ENCODE measurements at regions not wholly inside any gene's neighbourhood (a gene's known extent, or its start where the extent isn't known, plus 50 kb on each side); places are given as distances from the start of the nearest gene placed in this dataset.
"Not testable (repeated sequence)": the region's sequence is repeated elsewhere in the genome, so short reads cannot be mapped to it uniquely, and the experiment has no call there.

DNA sequence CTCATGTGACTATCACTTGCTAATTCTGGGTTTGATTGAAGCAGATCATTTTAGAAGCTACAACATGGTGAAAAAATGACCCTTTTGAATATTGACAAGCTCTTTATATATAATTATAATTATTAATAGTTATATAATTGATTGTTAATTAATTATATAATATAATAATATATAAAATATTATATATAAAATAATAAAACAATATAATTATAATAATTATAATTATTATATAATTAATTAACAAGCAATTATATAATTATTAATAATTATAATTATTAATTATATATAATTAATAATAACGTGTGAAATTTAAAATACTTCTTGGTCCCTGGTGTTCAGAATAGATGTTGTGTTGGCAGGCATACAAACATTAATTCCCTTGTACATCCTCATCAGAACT is 404.1 kb upstream of the CDH19 start:
- DNase-seq (ENCODE audit: low spot score): no peak

DNA sequence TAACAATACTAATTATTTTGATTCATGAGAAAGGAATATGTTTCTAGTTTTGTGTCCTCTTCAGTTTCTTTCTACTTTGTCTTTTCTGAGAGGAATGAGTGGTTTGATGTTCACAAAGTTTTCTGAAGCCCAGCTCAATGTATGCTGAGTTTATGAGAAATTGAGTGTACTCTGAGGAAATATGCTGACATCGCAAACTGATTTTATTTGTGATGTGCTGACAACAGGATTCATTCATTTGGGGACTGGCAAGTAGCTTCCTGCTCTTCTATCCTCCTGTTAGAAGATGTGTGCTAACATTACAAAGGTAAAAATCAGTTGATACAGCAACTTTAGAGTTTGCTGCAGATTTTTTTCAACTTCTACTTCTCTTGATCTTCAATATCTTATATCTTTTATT is 403.2 kb upstream of the CDH19 start:
- DNase-seq (ENCODE audit: low spot score): no peak

DNA sequence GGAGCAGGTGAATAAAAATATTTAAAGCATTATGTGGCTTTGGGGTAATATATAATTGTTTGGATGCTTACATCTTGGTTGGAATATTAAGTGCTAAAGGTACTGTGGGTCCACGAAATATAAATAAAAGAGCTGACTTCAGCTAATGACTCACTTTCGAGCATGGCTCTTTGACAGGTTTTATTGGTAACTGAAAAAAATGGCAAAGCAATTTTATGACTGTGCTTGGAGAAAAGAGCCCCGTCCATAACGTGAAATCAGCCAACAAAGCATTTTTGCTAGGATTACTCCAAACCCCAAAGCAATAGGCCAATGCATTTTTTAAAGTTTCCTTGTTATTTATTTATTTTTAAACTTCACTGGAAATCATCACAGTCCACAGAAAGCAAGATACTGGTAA is 397.2 kb upstream of the CDH19 start:
- no peak for DNase-seq (ENCODE audit: low spot score)

GRCh38 chr18:66999003-66999402 is 395.1 kb upstream of the CDH19 start:
- no peak for DNase-seq (ENCODE audit: low spot score)

DNA sequence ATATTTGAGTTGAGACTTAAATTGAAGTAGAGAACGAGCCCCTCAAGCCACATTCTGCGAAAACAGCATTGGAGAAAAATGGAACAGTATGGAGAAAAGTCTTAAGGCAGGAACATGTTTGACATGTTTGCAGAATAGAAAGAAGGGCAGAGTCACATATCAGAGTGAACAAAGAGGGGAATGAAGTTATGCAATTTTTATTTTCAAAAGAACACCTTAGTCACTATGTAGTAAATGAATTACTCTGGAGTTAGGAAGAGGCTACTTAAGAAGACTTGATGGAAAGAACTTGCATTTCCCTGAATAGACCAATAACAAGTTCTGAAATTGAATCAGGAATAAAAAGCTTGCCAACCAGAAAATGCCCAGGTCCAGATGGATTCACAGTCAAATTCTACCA is 391.4 kb upstream of the CDH19 start:
- DNase-seq (ENCODE audit: low spot score): no peak

DNA sequence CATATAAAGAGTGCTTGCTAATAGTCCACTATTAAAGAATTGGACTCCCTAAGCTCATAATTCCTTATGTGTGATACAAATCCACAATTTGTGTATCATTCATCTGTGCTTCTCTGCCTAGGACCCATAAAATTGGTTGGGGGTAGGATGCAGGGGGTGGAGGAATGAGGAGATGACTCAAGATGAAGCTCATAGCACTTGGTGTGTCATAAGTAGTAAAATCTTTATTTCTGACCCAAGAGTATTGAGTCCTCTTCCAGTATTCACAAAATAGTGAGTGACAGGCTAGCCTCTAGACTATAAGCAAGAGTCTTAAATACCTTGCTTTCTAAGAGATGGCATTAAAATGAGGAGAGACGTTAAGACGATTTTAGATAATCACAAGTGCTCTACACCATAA is 390.9 kb upstream of the CDH19 start:
- DNase-seq (ENCODE audit: low spot score): no peak

GRCh38 chr18:66993492-66993891 is 389.6 kb upstream of the CDH19 start:
- DNase-seq (ENCODE audit: low spot score): no peak

DNA sequence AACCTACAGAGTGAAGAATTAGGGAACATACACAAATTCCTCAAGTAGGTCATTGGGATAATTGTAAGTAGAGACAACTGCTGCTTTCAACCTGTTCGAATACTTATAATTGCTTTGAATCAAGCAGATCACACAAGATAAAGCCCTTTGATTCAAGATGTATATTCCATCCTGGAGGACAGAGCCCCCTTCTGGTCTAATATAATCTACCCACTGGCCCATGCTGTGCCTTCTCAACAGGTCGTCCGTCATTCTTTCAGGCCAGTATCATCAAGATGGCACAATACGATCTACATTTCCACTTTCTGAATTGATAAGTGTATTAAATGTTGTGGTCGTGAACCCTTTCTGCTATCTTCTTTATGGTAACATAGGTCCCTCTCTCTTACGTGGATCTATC is 387.0 kb upstream of the CDH19 start:
- DNase-seq (ENCODE audit: low spot score): no peak

DNA sequence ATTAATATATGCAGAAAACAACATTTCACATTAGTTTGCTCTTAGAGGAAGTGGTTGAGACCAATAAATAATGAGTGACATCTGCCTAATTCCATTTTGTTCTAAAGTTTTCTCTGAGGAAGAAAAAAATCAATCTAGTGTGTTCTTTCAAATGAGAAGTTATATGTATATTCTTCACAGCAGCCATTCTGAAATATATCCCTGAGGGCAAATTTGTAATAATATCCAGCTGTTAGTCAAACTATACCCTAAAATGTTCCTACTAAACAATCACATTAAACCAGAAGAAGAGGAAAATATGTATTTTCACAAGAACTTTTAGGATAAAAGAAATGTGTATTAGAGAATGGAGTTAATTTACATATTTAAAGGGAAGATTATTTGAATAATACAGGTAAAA is 375.1 kb upstream of the CDH19 start:
- DNase-seq (ENCODE audit: low spot score): no peak

DNA sequence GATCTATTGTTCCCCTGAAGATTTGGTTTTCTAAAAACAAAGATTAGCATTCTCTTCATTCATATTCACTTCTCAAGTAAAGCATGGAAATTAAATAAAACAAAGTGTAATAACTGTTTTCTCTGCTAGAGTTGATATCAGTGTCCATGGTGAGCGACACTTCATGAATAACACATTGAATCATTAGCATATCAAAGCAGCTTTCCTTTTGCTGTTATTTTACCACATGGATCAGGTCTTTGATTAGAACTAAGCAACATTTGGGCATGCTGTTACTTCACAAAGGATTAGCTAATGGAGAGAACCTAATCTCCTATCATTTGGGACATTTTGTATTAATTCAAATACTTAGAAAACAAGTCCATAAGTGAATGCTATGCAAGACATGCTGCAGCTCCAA is 368.8 kb upstream of the CDH19 start:
- no peak for DNase-seq (ENCODE audit: low spot score)

- no peak for DNase-seq (ENCODE audit: low spot score)
These were observed 368.1 kb upstream of the CDH19 start for GRCh38 chr18:66971960-66972359.

GRCh38 chr18:66966171-66966570 is 362.3 kb upstream of the CDH19 start:
- no peak for DNase-seq (ENCODE audit: low spot score)

- no peak for DNase-seq (ENCODE audit: low spot score)
These were observed 354.4 kb upstream of the CDH19 start for GRCh38 chr18:66958309-66958708.

- no peak for DNase-seq (ENCODE audit: low spot score)
These were observed 347.9 kb upstream of the CDH19 start for GRCh38 chr18:66951750-66952149.

GRCh38 chr18:66949419-66949818 is 345.5 kb upstream of the CDH19 start:
- no peak for DNase-seq (ENCODE audit: low spot score)

DNA sequence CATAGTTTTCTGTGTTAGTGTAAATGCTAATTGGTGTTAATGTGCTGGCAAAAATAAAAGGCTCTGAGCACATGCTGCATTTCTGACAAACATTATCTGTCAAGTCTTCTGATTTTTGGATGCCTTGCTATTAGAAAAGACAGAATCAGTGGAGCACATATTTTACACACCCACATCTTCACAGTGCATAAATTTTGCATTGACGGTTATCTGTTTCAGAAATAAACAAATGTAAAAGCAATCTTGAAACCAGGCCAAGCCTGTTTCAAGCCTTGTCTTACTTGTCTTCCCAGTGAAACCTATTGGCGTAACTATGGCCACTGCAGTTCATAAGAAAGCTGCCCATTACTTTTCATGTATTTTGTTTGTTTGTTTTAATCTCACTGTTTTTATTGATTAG is 333.7 kb upstream of the CDH19 start:
- DNase-seq (ENCODE audit: low spot score): no peak

- no peak for DNase-seq (ENCODE audit: low spot score)
These were observed 327.1 kb upstream of the CDH19 start for GRCh38 chr18:66931010-66931409.

DNA sequence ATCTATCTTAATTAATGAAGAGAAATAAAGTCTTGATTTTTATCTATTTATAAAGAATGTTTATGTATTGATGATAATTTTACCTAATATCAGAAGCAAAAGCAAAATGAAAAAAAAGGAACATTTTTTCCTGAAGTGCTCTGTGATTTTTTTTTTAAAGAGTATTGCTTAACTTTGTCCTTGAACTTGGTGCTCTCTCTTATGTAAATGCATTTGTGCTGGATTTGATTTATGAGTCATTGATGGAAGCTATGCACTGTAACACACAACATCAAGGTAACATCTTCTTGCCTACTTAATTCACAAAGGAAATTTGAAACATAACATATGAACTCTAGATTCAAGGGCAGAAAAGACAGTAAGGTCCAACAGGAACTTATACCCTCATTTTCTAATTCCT is 312.9 kb upstream of the CDH19 start:
- DNase-seq (ENCODE audit: low spot score): no peak

DNA sequence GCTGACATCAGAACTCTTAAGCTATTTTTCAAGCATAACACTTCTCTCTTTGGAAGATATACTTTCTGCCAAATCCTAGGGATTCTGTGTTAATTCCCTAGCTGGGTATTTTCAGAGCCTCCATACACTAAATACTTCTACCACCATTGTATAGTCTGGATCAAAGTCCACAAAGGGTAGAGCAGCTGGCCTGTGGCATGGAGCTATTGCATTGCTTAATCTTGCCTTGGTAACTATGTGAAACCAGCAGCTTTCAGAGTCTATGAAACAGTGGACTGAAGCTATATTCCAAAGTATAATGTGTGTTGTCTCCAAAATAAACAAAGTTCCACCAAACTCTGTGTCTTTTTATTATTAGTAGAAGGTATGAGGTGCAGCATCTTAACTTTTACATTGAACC is 296.9 kb upstream of the CDH19 start:
- DNase-seq (ENCODE audit: low spot score): no peak

DNA sequence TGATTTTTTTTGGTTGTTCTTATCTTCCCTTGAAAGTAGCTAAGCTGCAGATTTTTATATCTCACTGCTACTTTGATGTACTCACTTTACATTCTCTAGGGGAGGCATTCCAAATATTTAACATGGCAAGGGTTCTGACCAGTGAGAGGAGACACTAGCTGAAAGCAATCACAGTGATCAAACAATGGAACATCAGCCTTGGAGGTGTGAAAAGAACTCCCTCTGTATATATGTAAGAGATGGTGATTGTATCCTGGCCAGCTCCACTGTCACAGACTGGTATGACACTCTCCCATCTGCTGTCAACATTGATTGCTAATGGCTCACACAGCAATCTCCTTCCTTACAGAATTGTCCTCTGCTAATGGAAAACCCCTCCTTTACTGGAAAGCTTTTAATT is 291.7 kb upstream of the CDH19 start:
- no peak for DNase-seq (ENCODE audit: low spot score)

- no peak for DNase-seq (ENCODE audit: low spot score)
These were observed 291.0 kb upstream of the CDH19 start for GRCh38 chr18:66894851-66895250.

DNA sequence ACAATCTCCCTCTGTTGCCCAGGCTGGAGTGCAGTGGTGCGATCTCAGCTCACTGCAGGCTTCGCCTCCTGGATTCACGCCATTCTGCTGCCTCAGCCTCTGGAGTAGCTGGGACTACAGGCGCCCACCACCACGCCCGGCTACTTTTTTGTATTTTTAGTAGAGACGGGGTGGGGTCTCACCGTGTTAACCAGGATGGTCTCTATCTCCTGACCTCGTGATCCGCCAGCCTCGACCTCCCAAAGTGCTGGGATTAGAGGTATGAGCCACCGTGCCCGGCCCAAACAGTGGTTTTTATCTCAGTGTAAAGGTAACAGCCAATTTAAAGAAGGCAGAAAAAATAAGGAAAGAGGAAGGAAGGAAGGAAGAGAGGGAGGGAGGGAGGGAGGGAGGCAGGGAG is 288.5 kb upstream of the CDH19 start:
- not testable (repeated sequence) for DNase-seq (ENCODE audit: low spot score)

GRCh38 chr18:66874812-66875474 is 271.1 kb upstream of the CDH19 start:
- no peak for DNase-seq (ENCODE audit: low spot score)

GRCh38 chr18:66874375-66874774 is 270.5 kb upstream of the CDH19 start:
- no peak for DNase-seq (ENCODE audit: low spot score)

DNA sequence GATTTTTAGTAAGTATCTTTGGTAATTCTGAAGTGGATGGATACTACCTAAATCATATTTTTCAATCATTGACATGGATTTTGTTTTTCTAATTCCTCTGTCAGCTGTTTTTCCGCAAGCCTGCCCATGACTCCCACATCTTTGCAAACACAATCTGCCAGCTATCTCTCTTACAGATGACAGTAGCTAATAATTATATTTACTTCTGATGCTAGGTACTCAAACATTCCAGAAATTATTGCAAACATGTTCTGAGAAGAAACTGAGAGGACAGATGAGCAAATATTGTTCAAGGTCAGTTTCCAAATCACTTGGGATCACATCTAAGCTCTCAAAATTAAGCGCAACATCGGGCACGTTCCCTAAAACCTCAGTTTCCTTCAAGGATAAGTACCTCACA is 270.0 kb upstream of the CDH19 start:
- no peak for DNase-seq (ENCODE audit: low spot score)
